ENCODE measurements at regions not wholly inside any gene's neighbourhood (a gene's known extent, or its start where the extent isn't known, plus 50 kb on each side); places are given as distances from the start of the nearest gene placed in this dataset.
"Not testable (repeated sequence)": the region's sequence is repeated elsewhere in the genome, so short reads cannot be mapped to it uniquely, and the experiment has no call there.

DNA sequence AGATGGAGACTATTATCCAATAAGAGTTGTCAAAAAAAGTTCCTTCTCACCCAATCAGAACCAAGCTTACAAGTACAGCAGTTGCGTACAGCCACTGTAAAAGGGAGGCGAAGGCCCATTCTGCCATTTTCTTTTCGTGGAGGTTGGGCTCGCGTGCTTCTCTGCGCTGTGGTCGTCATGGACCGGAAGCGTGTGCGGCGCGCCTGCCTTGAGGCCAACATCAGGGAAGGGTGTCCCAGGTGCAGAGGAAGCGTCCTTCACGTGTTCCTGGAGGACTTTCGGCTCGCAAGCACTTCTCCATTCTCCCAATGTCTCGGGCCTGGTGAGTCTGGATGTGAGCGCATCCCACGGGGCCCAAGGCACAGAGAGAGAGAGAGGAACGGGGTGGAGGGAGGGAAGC lies 85.8 kb downstream of the TBC1D26 start:
- TF ChIP-seq, protein P1, sequence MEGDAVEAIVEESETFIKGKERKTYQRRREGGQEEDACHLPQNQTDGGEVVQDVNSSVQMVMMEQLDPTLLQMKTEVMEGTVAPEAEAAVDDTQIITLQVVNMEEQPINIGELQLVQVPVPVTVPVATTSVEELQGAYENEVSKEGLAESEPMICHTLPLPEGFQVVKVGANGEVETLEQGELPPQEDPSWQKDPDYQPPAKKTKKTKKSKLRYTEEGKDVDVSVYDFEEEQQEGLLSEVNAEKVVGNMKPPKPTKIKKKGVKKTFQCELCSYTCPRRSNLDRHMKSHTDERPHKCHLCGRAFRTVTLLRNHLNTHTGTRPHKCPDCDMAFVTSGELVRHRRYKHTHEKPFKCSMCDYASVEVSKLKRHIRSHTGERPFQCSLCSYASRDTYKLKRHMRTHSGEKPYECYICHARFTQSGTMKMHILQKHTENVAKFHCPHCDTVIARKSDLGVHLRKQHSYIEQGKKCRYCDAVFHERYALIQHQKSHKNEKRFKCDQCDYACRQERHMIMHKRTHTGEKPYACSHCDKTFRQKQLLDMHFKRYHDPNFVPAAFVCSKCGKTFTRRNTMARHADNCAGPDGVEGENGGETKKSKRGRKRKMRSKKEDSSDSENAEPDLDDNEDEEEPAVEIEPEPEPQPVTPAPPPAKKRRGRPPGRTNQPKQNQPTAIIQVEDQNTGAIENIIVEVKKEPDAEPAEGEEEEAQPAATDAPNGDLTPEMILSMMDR (IDR thresholded peaks at IDR 0.05; ENCODE audit: extremely low read depth in 1 of 2, insufficient read depth in 1 of 2, low read depth in 1 of 2, low read length in 2 of 2), result not testable (repeated sequence)
- TF ChIP-seq POLR2AphosphoS5 (IDR thresholded peaks at IDR 0.05; ENCODE audit: insufficient read depth, low read depth, low read length), result not testable (repeated sequence)
